Activated B cell treated with CpG ODN at 0.5 μM for 24 hours (primary cell): ENCODE measurements at regions not wholly inside any gene's neighbourhood (a gene's known extent, or its start where the extent isn't known, plus 50 kb on each side); places are given as distances from the start of the nearest gene placed in this dataset.

ENCODE experiments used
- ATAC-seq: fragments of 200-7000 bp; cut with Tn5 transposase; one replicate; pipeline ENCODE4 v1.10.0; 2021; ENCODE audit warnings: low read depth, mild to moderate bottlenecking, moderate library complexity
- CTCF ChIA-PET: fragments of 350-600 bp; sonication (Branson Sonifier 250); formaldehyde crosslinking; loops from one replicate; lab custom pipeline; 2021; ENCODE audit warnings: antibody characterized with exemption; lab: Charles Lee
- POLR2A ChIA-PET: fragments of 350-600 bp; sonication (Branson Sonifier 250); formaldehyde crosslinking; loops from one replicate; lab custom pipeline; 2021; ENCODE audit warnings: antibody characterized with exemption; lab: Charles Lee
- DNase-seq: peaks from one replicate; pipeline ENCODE4 v3.0.0; 2022
- H3K27ac Mint-ChIP-seq: one replicate; pipeline ENCODE4 v1.8.0; 2020; ENCODE audit warnings: mixed read lengths
- H3K27me3 Mint-ChIP-seq: one replicate; pipeline ENCODE4 v1.8.0; 2021; ENCODE audit warnings: mixed read lengths
- H3K36me3 Mint-ChIP-seq: one replicate; pipeline ENCODE4 v1.8.0; 2021; ENCODE audit warnings: low read depth, mixed read lengths
- H3K4me1 Mint-ChIP-seq: one replicate; pipeline ENCODE4 v1.8.0; 2021; ENCODE audit warnings: mixed read lengths
- H3K4me3 Mint-ChIP-seq: one replicate; pipeline ENCODE4 v1.8.0; 2020; ENCODE audit warnings: mild to moderate bottlenecking, mixed read lengths
- H3K9me3 Mint-ChIP-seq: one replicate; pipeline ENCODE4 v1.8.0; 2020; ENCODE audit warnings: mixed read lengths
- CTCF ChIP-seq: fragments of 200-600 bp; IDR thresholded peaks from one replicate; pipeline ENCODE4 v1.8.0; 2022; ENCODE audit warnings: antibody characterized with exemption, mild to moderate bottlenecking
- intact Hi-C: fragments of 100-400 bp; cut with micrococcal nuclease; formaldehyde crosslinking; loops from one replicate; pipeline ENCODE4 v1.15.1; 2024

GRCh38 chr2:166550923-166551322 lies 56.9 kb upstream of the SCN7A start:
- ATAC-seq: no peak
- ChIA-PET POLR2A (no interaction called here), CTCF (no interaction called here)
- no peaks in the 10 kb centered on the region for H3K4me1 Mint-ChIP-seq
- no peaks in the 10 kb centered on the region for H3K27me3 Mint-ChIP-seq
- no peaks in the 10 kb centered on the region for H3K36me3 Mint-ChIP-seq
- H3K9me3 Mint-ChIP-seq: no peaks in the 10 kb centered on the region
- no peak overlapping the region for H3K4me3 Mint-ChIP-seq
- intact Hi-C loops: no loop called here
- DNase-seq: no peak
- no peak overlapping the region for H3K27ac Mint-ChIP-seq
- no peak for TF ChIP-seq CTCF

- Mint-ChIP-seq H3K36me3 (no peaks in the 10 kb centered on the region), H3K27me3 (no peaks in the 10 kb centered on the region), H3K27ac (no peak overlapping the region), H3K9me3 (no peaks in the 10 kb centered on the region), H3K4me3 (no peak overlapping the region), H3K4me1 (no peaks in the 10 kb centered on the region)
- DNase-seq: no peak
- CTCF ChIA-PET: no interaction called here
- ATAC-seq: no peak
- POLR2A ChIA-PET: no interaction called here
- intact Hi-C loops: no loop called here
- TF ChIP-seq CTCF: no peak
Observed at GRCh38 chr2:166545473-166545872, 51.4 kb upstream of the SCN7A start.
